Muscle of back (tissue), 3 donors: ENCODE measurements at regions not wholly inside any gene's neighbourhood (a gene's known extent, or its start where the extent isn't known, plus 50 kb on each side); places are given as distances from the start of the nearest gene placed in this dataset.
"Not testable (repeated sequence)": the region's sequence is repeated elsewhere in the genome, so short reads cannot be mapped to it uniquely, and the experiment has no call there.

Experiments used
- DNase-seq, 3 donors: peaks; one replicate each; pipeline versions ENCODE4 v3.0.0 to v3.0.0-alpha.2; 2013

GRCh38 chr14:86912709-86913108 is 1080.3 kb downstream of the GALC start:
- DNase-seq, result peak in 2 of 3 donors; percentile 48 to 51

- no peak for DNase-seq
Measured at GRCh38 chr14:86911486-86911885, 1081.5 kb downstream of the GALC start.

GRCh38 chr14:86905386-86905926 is 1087.5 kb downstream of the GALC start:
- not testable (repeated sequence) for DNase-seq

- DNase-seq, result peak in 1 of 3 donors; percentile 22
Measured at GRCh38 chr14:86902176-86902950, 1090.6 kb downstream of the GALC start.

- DNase-seq, result no peak
Measured at GRCh38 chr14:86897704-86898513, 1095.1 kb downstream of the GALC start.

GRCh38 chr14:86897224-86897623 is 1095.8 kb downstream of the GALC start:
- no peak for DNase-seq

- no peak for DNase-seq
Measured at GRCh38 chr14:86896701-86897100, 1096.3 kb downstream of the GALC start.

- DNase-seq, result peak in 1 of 3 donors; percentile 29
Measured at GRCh38 chr14:86892152-86892956, 1100.6 kb downstream of the GALC start.

GRCh38 chr14:86885280-86885679 is 1107.7 kb downstream of the GALC start:
- DNase-seq, result no peak

- no peak for DNase-seq
Measured at GRCh38 chr14:86884498-86884897, 1108.5 kb downstream of the GALC start.

- DNase-seq, result no peak
Measured at GRCh38 chr14:86882818-86883217, 1110.2 kb downstream of the GALC start.

- DNase-seq, result no peak
Measured at GRCh38 chr14:86865934-86866333, 1127.0 kb downstream of the GALC start.

- no peak for DNase-seq
Measured at GRCh38 chr14:86858591-86858990, 1134.4 kb downstream of the GALC start.

- peak; percentile 2 to 46 (median 26) for DNase-seq
Measured at GRCh38 chr14:86858031-86858430, 1135.0 kb downstream of the GALC start.

GRCh38 chr14:86852530-86852929 is 1140.5 kb downstream of the GALC start:
- peak in 1 of 3 donors; percentile 35 for DNase-seq

GRCh38 chr14:86847140-86847539 is 1145.8 kb downstream of the GALC start:
- peak in 1 of 3 donors; percentile 11 for DNase-seq

GRCh38 chr14:86838363-86838762 is 1154.6 kb downstream of the GALC start:
- DNase-seq, result no peak

GRCh38 chr14:86826661-86827060 is 1166.3 kb downstream of the GALC start:
- DNase-seq, result no peak

- no peak for DNase-seq
Measured at GRCh38 chr14:86824167-86824566, 1168.8 kb downstream of the GALC start.

- DNase-seq, result no peak
Measured at GRCh38 chr14:86823581-86823980, 1169.4 kb downstream of the GALC start.

- no peak for DNase-seq
Measured at GRCh38 chr14:86815341-86815740, 1177.6 kb downstream of the GALC start.

- no peak for DNase-seq
Measured at GRCh38 chr14:86802726-86803125, 1190.3 kb downstream of the GALC start.
